ENCODE measurements at regions not wholly inside any gene's neighbourhood (a gene's known extent, or its start where the extent isn't known, plus 50 kb on each side); places are given as distances from the start of the nearest gene placed in this dataset.

DNA sequence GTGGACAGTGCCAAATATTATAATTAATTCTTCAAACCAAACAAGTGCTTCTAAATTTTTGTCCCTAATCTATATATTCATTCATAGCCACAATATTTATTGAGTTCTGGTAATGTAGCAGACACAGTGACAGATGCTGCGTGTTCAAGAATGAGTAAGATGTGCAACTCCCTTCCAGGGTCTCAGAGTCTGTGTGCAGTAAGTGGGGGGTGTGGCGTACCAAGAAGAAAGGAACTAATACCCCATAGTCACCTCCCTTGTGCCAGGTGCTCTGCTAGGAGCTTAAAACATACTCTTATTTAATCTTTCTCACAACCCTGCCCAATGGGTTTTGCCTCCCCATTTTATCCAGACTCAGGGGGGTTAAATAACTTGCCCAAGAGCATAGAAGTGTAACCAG, 358.7 kb downstream of the BARHL2 start:
- no CpG with 5 or more reads among the region's 2 CpGs for WGBS, 2 donors (ENCODE audit: extremely low coverage in 2 of 2, insufficient read length in 2 of 2, insufficient replicate concordance in 1 of 2)

DNA sequence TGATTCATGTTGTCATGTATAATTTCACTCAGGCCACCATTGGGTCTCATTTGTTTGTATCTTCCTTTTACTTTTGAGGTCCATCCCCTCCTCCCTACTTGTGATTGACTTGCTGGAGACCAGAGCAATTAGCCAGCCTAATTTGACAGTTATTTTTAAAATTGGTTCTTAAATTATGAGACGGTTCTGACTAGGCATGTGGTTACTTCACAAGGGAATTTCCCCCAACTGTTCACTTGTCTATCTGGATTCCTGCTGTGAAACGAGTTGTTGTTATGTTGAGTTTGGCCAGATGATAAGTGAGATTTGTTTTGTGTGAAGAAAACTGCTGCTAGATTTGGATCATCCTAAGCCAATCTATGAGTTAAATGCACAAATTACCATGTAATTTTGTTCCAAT, 359.1 kb downstream of the BARHL2 start:
- Histone ChIP-seq H2AK5ac (ENCODE audit: low read depth, low read length) (no peak overlapping the region), H3K36me3 (replicated peaks in 1 of 2; ENCODE audit: control insufficient read depth in 2 of 2, insufficient read depth in 2 of 2, low read length in 2 of 2) (no peaks in the 10 kb centered on the region), H2BK5ac (ENCODE audit: low read length) (no peak overlapping the region), H4K8ac (ENCODE audit: low read depth, low read length) (no peak overlapping the region), H3K18ac (ENCODE audit: low read length) (no peak overlapping the region), H3K23ac (ENCODE audit: low read depth, low read length, poor library complexity) (no peak overlapping the region), H3K4me1 (ENCODE audit: control insufficient read depth in 2 of 2, insufficient read depth in 1 of 2, low read depth in 1 of 2, low read length in 2 of 2) (peaks cover 0 to 5% of the 10 kb centered on the region in 2 donors), H2AFZ (ENCODE audit: low read length) (no peak overlapping the region), H3K4ac (ENCODE audit: low read length) (no peak overlapping the region), H3K79me1 (ENCODE audit: low read depth, low read length) (no peaks in the 10 kb centered on the region), H2BK120ac (ENCODE audit: low read depth, low read length) (no peak overlapping the region), H3K27ac (replicated peaks; ENCODE audit: low read length) (no peak overlapping the region), H2BK12ac (ENCODE audit: low read length) (no peak overlapping the region), H3K4me2 (ENCODE audit: insufficient read depth, low read length, poor library complexity, severe bottlenecking) (no peak overlapping the region), H2BK15ac (ENCODE audit: low read length) (no peak overlapping the region), H3K14ac (ENCODE audit: low read length) (no peak overlapping the region), H3K9me3 (replicated peaks in 1 of 2; ENCODE audit: control insufficient read depth in 2 of 2, insufficient read depth in 1 of 2, low read depth in 1 of 2, low read length in 2 of 2) (no peaks in the 10 kb centered on the region), H4K91ac (ENCODE audit: low read depth, low read length, poor library complexity) (no peak overlapping the region), H3K27me3 (ENCODE audit: control insufficient read depth in 3 of 3, insufficient read depth in 3 of 3, low read depth in 1 of 3, low read length in 3 of 3) (no peaks in the 10 kb centered on the region), H3K4me3 (ENCODE audit: low read length in 2 of 2) (no peak overlapping the region), H3K9ac (ENCODE audit: low read depth, low read length, poor library complexity) (no peak overlapping the region)
- DNase-seq (ENCODE audit: low spot score) = no peak
- no CpG with 5 or more reads among the region's 2 CpGs for WGBS, 2 donors (ENCODE audit: extremely low coverage in 2 of 2, insufficient read length in 2 of 2, insufficient replicate concordance in 1 of 2)

More for the DNA sequence above, 358.7 kb downstream of the BARHL2 start:
- no peak for DNase-seq (ENCODE audit: low spot score)
- Histone ChIP-seq H3K4me2 (ENCODE audit: insufficient read depth, low read length, poor library complexity, severe bottlenecking) (no peak overlapping the region), H2AFZ (ENCODE audit: low read length) (no peak overlapping the region), H2BK12ac (ENCODE audit: low read length) (no peak overlapping the region), H3K4me3 (ENCODE audit: low read length in 2 of 2) (no peak overlapping the region), H2AK5ac (ENCODE audit: low read depth, low read length) (no peak overlapping the region), H2BK120ac (ENCODE audit: low read depth, low read length) (no peak overlapping the region), H3K4me1 (ENCODE audit: control insufficient read depth in 2 of 2, insufficient read depth in 1 of 2, low read depth in 1 of 2, low read length in 2 of 2) (peaks cover 0 to 5% of the 10 kb centered on the region in 2 donors), H2BK5ac (ENCODE audit: low read length) (no peak overlapping the region), H4K8ac (ENCODE audit: low read depth, low read length) (no peak overlapping the region), H3K4ac (ENCODE audit: low read length) (no peak overlapping the region), H3K36me3 (replicated peaks in 1 of 2; ENCODE audit: control insufficient read depth in 2 of 2, insufficient read depth in 2 of 2, low read length in 2 of 2) (no peaks in the 10 kb centered on the region), H3K27ac (replicated peaks; ENCODE audit: low read length) (no peak overlapping the region), H3K14ac (ENCODE audit: low read length) (no peak overlapping the region), H3K23ac (ENCODE audit: low read depth, low read length, poor library complexity) (no peak overlapping the region), H3K27me3 (ENCODE audit: control insufficient read depth in 3 of 3, insufficient read depth in 3 of 3, low read depth in 1 of 3, low read length in 3 of 3) (no peaks in the 10 kb centered on the region), H3K9me3 (replicated peaks in 1 of 2; ENCODE audit: control insufficient read depth in 2 of 2, insufficient read depth in 1 of 2, low read depth in 1 of 2, low read length in 2 of 2) (no peaks in the 10 kb centered on the region), H3K18ac (ENCODE audit: low read length) (no peak overlapping the region), H3K9ac (ENCODE audit: low read depth, low read length, poor library complexity) (no peak overlapping the region), H2BK15ac (ENCODE audit: low read length) (no peak overlapping the region), H4K91ac (ENCODE audit: low read depth, low read length, poor library complexity) (no peak overlapping the region), H3K79me1 (ENCODE audit: low read depth, low read length) (no peaks in the 10 kb centered on the region)

DNA sequence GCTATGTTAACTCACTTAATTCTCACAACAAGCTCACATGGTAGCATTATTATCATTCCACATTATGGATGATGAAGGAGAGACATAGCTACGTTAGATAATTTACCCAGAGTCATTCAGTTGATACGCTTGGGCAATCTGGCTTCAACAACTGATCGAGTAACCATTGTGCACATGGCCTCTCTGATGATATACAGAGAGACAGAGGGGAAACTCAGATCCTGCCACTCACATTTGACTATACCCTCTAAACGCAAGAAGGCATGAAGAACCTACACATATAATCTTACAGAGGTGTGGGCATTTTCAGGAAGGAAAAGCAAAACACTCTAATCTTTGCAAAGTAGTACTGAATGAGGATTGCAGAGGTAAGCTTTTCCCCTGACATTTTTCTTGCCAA, 360.1 kb downstream of the BARHL2 start:
- H3K14ac ChIP-seq (ENCODE audit: low read length) = no peak overlapping the region
- no peak overlapping the region for H2BK120ac ChIP-seq (ENCODE audit: low read depth, low read length)
- no peak overlapping the region for H3K4ac ChIP-seq (ENCODE audit: low read length)
- no peaks in the 10 kb centered on the region for H3K36me3 ChIP-seq (replicated peaks in 1 of 2; ENCODE audit: control insufficient read depth in 2 of 2, insufficient read depth in 2 of 2, low read length in 2 of 2)
- no peak overlapping the region for H3K4me2 ChIP-seq (ENCODE audit: insufficient read depth, low read length, poor library complexity, severe bottlenecking)
- H4K8ac ChIP-seq (ENCODE audit: low read depth, low read length) = no peak overlapping the region
- no peak overlapping the region for H2BK15ac ChIP-seq (ENCODE audit: low read length)
- no peaks in the 10 kb centered on the region for H3K27me3 ChIP-seq (ENCODE audit: control insufficient read depth in 3 of 3, insufficient read depth in 3 of 3, low read depth in 1 of 3, low read length in 3 of 3)
- H3K23ac ChIP-seq (ENCODE audit: low read depth, low read length, poor library complexity) = no peak overlapping the region
- no CpG with 5 or more reads among the region's 4 CpGs for WGBS, 2 donors (ENCODE audit: extremely low coverage in 2 of 2, insufficient read length in 2 of 2, insufficient replicate concordance in 1 of 2)
- no peaks in the 10 kb centered on the region for H3K9me3 ChIP-seq (replicated peaks in 1 of 2; ENCODE audit: control insufficient read depth in 2 of 2, insufficient read depth in 1 of 2, low read depth in 1 of 2, low read length in 2 of 2)
- H2BK12ac ChIP-seq (ENCODE audit: low read length) = no peak overlapping the region
- H3K18ac ChIP-seq (ENCODE audit: low read length) = no peak overlapping the region
- H3K9ac ChIP-seq (ENCODE audit: low read depth, low read length, poor library complexity) = no peak overlapping the region
- peaks cover 0 to 5% of the 10 kb centered on the region in 2 donors for H3K4me1 ChIP-seq (ENCODE audit: control insufficient read depth in 2 of 2, insufficient read depth in 1 of 2, low read depth in 1 of 2, low read length in 2 of 2)
- no peak overlapping the region for H2AFZ ChIP-seq (ENCODE audit: low read length)
- H2AK5ac ChIP-seq (ENCODE audit: low read depth, low read length) = no peak overlapping the region
- no peak overlapping the region for H3K4me3 ChIP-seq (ENCODE audit: low read length in 2 of 2)
- DNase-seq (ENCODE audit: low spot score) = no peak
- no peak overlapping the region for H2BK5ac ChIP-seq (ENCODE audit: low read length)
- H3K27ac ChIP-seq (replicated peaks; ENCODE audit: low read length) = no peak overlapping the region
- H3K79me1 ChIP-seq (ENCODE audit: low read depth, low read length) = no peaks in the 10 kb centered on the region
- no peak overlapping the region for H4K91ac ChIP-seq (ENCODE audit: low read depth, low read length, poor library complexity)

DNA sequence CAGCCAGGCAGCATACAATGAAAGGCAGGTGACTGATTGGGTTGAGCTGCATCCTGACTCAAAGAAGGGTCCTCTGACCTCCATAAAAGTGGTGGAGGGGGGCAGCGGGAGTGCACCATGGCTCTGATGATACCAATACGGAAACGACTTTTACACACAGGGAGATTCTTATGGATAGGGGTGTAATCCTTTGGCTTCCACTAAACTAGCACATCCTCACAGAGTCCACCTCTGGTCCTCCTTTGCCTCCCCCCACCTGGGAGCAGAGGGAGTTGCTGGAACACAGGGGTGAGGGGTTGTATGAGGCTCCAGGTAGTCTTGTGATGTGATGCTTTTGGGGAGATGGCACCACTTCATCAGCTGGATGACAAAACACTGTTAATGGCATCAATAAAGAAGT, 361.0 kb downstream of the BARHL2 start:
- Histone ChIP-seq H3K4me1 (ENCODE audit: control insufficient read depth in 2 of 2, insufficient read depth in 1 of 2, low read depth in 1 of 2, low read length in 2 of 2) (peaks cover 0 to 5% of the 10 kb centered on the region in 2 donors), H3K9ac (ENCODE audit: low read depth, low read length, poor library complexity) (no peak overlapping the region), H3K36me3 (replicated peaks in 1 of 2; ENCODE audit: control insufficient read depth in 2 of 2, insufficient read depth in 2 of 2, low read length in 2 of 2) (no peaks in the 10 kb centered on the region), H3K23ac (ENCODE audit: low read depth, low read length, poor library complexity) (no peak overlapping the region), H2AK5ac (ENCODE audit: low read depth, low read length) (no peak overlapping the region), H2BK120ac (ENCODE audit: low read depth, low read length) (no peak overlapping the region), H3K4ac (ENCODE audit: low read length) (no peak overlapping the region), H2BK5ac (ENCODE audit: low read length) (no peak overlapping the region), H2AFZ (ENCODE audit: low read length) (no peak overlapping the region), H3K27ac (replicated peaks; ENCODE audit: low read length) (no peak overlapping the region), H3K4me2 (ENCODE audit: insufficient read depth, low read length, poor library complexity, severe bottlenecking) (no peak overlapping the region), H2BK15ac (ENCODE audit: low read length) (no peak overlapping the region), H4K91ac (ENCODE audit: low read depth, low read length, poor library complexity) (no peak overlapping the region), H3K14ac (ENCODE audit: low read length) (no peak overlapping the region), H4K8ac (ENCODE audit: low read depth, low read length) (no peak overlapping the region), H3K9me3 (replicated peaks in 1 of 2; ENCODE audit: control insufficient read depth in 2 of 2, insufficient read depth in 1 of 2, low read depth in 1 of 2, low read length in 2 of 2) (no peaks in the 10 kb centered on the region), H2BK12ac (ENCODE audit: low read length) (no peak overlapping the region), H3K4me3 (ENCODE audit: low read length in 2 of 2) (no peak overlapping the region), H3K27me3 (ENCODE audit: control insufficient read depth in 3 of 3, insufficient read depth in 3 of 3, low read depth in 1 of 3, low read length in 3 of 3) (no peaks in the 10 kb centered on the region), H3K79me1 (ENCODE audit: low read depth, low read length) (no peaks in the 10 kb centered on the region), H3K18ac (ENCODE audit: low read length) (no peak overlapping the region)
- no peak for DNase-seq (ENCODE audit: low spot score)
- no CpG with 5 or more reads among the region's 3 CpGs for WGBS, 2 donors (ENCODE audit: extremely low coverage in 2 of 2, insufficient read length in 2 of 2, insufficient replicate concordance in 1 of 2)
